ENCODE measurements at regions not wholly inside any gene's neighbourhood (a gene's known extent, or its start where the extent isn't known, plus 50 kb on each side); places are given as distances from the start of the nearest gene placed in this dataset.

DNA sequence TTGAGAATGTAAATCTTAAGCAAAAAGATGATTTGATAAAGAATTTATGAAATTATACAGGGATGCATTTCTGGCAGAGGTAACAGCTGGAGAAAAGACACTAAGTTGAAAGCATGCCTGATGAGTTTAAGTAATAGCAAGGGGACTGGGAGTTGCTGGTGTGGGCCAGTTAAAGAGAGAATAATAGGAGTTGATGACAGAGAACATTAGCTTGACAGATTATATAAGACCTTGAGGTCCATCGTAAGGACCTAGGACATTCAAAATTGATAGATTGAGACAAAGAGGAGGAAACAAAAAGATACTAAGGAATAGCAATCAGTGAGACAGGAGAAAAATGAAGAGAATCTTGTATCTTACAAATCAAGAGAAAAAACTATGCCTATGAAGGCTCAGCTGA lies 84.7 kb upstream of the TMPRSS15 start:
- no peak for DNase-seq (ENCODE audit: extremely low read depth, low read depth)
- no peak for TF ChIP-seq CTCF (IDR thresholded peaks at IDR 0.05; ENCODE audit: low read depth, low read length)

- DNase-seq (ENCODE audit: extremely low read depth, low read depth) = no peak
- TF ChIP-seq CTCF (IDR thresholded peaks at IDR 0.05; ENCODE audit: low read depth, low read length) = no peak
Measured at GRCh38 chr21:18493422-18493821, 89.8 kb upstream of the TMPRSS15 start.

DNA sequence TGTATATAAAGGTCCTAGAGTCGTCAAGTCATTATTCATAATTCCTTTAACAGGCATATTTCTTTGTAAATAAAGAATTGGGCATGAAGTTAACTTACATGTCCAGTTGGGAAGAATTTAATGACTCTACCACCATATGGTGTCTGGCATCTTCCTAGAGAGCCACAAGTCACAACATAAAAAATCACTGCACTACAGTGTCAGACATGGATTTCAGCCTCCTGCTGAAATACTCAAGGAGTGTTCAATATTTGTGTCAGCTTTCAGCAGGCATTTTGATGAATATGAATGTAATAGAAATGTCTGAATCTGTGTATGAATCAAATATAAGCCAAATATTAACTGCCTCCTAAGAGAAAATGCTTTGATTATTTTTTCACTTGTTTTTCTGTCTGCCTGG lies 91.9 kb upstream of the TMPRSS15 start:
- TF ChIP-seq CTCF (IDR thresholded peaks at IDR 0.05; ENCODE audit: low read depth, low read length) = no peak
- DNase-seq (ENCODE audit: extremely low read depth, low read depth) = no peak

GRCh38 chr21:18498431-18498830 lies 94.8 kb upstream of the TMPRSS15 start:
- TF ChIP-seq CTCF (IDR thresholded peaks at IDR 0.05; ENCODE audit: low read depth, low read length) = no peak

DNA sequence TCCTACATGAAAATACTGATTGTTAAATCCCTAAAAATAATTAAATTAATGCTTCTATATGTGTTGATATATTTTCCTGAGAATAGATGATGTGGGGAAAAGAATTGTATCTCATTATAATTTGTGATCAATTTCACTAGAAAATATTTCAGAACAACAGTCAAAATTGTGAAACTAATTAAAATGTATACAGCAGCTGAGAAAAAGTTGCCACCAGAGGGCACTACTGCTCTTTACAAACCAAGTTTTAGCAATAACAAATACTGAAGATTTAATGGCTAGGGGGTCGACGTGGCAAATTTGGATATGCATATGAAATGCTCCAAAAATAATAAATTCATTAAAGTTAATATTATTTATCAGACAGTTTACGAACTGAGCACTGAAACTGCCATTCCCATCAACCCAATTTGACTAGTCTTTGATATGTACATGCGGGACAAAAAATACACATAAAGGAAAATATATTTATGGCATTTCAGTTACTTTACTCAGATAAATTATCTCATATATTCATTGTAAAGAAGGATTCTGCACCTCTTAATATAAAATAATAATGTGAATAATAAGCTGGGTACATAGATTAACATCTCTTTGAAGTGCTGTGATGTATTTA lies 96.3 kb upstream of the TMPRSS15 start:
- TF ChIP-seq CTCF (IDR thresholded peaks at IDR 0.05; ENCODE audit: low read depth, low read length) = peak; percentile 40

More at GRCh38 chr21:18498431-18498830, 94.8 kb upstream of the TMPRSS15 start:
- no peak for DNase-seq (ENCODE audit: extremely low read depth, low read depth)

DNA sequence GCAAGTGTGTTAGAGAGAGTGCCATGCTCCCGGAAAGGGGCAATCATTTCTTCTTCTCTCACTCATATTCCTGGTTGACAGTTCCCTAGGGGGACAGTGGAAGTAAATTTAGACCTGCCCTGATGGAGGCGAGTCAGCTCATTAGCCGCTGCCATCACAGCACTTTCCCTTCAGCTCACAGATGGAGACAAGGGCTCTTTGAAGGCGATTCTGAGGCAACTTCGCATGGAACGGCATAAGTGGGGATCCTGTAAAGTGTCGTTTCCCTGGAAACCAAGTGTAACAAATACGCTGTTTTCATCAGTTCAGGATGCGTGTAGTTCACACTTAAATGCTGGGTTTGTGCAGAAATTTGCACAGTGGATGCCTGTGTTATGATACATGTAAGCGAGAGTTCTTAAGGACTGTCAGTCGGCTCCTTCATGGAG lies 114.5 kb upstream of the TMPRSS15 start:
- TF ChIP-seq CTCF (IDR thresholded peaks at IDR 0.05; ENCODE audit: low read depth, low read length) = no peak
- no peak for DNase-seq (ENCODE audit: extremely low read depth, low read depth)

More for the DNA sequence above, 96.3 kb upstream of the TMPRSS15 start:
- DNase-seq (ENCODE audit: extremely low read depth, low read depth) = no peak

DNA sequence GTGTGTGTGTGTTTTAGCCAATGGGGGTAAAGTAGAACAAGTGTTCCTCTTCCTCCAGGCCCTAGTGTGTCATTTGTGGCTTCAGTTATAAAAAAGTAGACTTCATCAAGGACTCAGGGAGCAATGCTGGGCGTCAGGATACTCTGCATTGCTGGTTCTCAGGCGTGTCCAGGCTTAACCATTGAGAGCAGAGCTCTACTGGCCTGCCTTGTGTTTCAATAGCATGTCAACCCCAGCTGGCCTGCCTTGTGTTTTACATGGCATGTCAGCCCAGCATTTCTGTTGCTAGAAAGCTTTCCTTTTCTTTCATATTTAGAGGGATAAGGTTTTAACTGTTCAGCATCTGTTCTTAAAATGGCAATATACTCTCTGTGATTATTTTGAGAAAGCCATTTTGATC lies 117.6 kb upstream of the TMPRSS15 start:
- no peak for DNase-seq (ENCODE audit: extremely low read depth, low read depth)
- no peak for TF ChIP-seq CTCF (IDR thresholded peaks at IDR 0.05; ENCODE audit: low read depth, low read length)
